ENCODE measurements at regions not wholly inside any gene's neighbourhood (a gene's known extent, or its start where the extent isn't known, plus 50 kb on each side); places are given as distances from the start of the nearest gene placed in this dataset.

- no peak for DNase-seq (ENCODE audit: low read depth, low spot score)
These were observed 373.9 kb upstream of the NFE2L3 start for GRCh38 chr7:25777969-25778708.

- no peak for DNase-seq (ENCODE audit: low read depth, low spot score)
These were observed 372.9 kb upstream of the NFE2L3 start for GRCh38 chr7:25779002-25779546.

- no peak for DNase-seq (ENCODE audit: low read depth, low spot score)
These were observed 371.1 kb upstream of the NFE2L3 start for GRCh38 chr7:25780904-25781303.

DNA sequence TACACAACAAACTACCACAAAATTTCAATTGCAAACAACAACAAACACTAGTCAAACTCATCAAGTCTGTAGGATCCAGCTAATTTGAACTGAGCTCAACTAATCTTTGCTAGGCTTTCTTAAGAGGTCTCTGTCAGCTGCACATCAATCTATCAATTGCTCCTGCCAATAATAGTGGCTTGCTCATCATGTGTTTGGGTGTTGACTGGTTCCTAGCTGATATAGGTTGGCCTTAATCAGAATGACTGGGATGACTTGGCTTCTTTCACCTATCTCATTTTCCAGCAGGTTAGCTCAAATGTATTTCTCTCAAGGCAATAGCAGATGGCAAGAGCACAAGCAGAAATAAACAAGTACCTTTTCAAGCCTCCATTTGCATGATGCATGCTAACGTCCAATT is 370.3 kb upstream of the NFE2L3 start:
- DNase-seq (ENCODE audit: low read depth, low spot score), result no peak

DNA sequence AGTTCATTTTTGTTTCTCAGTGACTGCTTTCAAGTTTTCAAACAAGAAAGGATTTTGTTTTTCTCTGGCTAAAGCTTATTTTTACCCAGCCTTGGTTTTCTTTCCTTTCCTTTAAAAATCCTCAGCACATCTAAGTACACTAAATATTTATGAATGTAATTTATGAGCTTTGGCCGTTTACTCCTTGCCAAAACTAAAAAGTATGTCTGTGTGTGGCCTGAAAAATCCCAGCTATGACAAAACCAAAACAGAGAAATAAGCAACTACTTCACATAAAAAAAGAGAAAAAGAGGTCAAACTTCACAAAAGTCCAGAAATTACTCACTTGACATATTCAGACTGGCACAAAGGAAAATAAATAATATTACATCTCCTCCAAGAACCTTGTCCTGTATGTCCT is 365.1 kb upstream of the NFE2L3 start:
- no peak for DNase-seq (ENCODE audit: low read depth, low spot score)

- no peak for DNase-seq (ENCODE audit: low read depth, low spot score)
These were observed 364.7 kb upstream of the NFE2L3 start for GRCh38 chr7:25787336-25787735.

- no peak for DNase-seq (ENCODE audit: low read depth, low spot score)
These were observed 363.6 kb upstream of the NFE2L3 start for GRCh38 chr7:25788371-25788770.

- DNase-seq (ENCODE audit: low read depth, low spot score), result no peak
These were observed 362.9 kb upstream of the NFE2L3 start for GRCh38 chr7:25788961-25789620.

GRCh38 chr7:25789701-25790640 is 362.0 kb upstream of the NFE2L3 start:
- DNase-seq (ENCODE audit: low read depth, low spot score), result no peak

DNA sequence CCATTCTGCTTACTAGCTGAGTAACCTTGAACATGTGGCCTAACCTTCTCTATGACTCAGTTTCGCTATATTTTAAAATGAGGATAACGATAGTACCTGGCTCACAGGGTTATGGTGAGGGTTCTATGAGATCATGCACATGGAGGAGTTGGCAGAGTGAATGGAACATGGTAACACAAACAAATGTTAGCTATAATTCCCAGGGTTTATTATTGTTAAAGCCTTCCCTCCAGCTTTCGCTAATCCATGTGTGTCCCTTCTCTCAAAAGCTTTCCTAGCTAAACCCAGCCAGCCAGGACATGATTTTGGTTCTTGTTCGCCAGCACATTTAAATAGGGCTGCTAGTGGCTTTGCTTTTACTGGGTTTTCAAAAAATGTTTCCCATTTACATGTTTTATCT is 361.0 kb upstream of the NFE2L3 start:
- no peak for DNase-seq (ENCODE audit: low read depth, low spot score)

DNA sequence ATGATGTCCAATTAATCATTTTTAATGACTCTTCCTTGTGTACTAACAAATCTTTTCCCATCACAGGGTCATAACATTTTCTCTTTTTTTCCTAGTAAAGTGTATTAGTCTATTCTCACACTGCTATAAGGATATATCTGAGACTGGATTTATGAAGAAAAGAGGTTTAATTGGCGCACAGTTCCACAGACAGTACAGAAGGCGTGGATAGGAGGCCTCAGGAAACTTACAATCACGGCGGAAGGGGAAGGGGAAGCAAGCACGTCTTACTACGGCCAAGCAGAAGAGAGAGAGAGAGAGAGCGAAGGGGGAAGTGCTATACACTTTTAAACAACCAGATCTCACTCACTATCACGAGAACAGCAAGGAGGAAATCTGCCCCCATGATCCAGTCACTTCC is 359.4 kb upstream of the NFE2L3 start:
- DNase-seq (ENCODE audit: low read depth, low spot score), result no peak

DNA sequence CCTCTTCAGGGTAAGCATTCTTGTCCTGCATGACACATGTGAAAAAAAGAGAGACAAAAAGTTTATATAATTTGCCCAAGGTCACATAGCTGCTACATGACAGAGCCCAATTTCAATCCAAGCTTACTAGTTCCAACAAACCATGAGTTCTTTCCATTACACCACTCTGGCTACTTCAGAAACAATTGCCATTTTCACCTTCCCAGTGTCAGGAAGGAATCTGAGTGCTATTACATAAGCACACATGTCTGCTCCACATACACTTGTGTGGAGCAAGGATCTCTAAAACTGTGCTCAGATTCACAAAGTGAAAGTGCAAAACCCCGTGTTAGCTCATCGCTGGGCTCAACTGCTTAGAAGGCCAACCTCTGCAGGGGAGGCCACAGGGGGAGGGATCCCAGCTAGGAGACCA is 356.2 kb upstream of the NFE2L3 start:
- DNase-seq (ENCODE audit: low read depth, low spot score), result no peak

- DNase-seq (ENCODE audit: low read depth, low spot score), result no peak
These were observed 353.7 kb upstream of the NFE2L3 start for GRCh38 chr7:25798344-25798743.

DNA sequence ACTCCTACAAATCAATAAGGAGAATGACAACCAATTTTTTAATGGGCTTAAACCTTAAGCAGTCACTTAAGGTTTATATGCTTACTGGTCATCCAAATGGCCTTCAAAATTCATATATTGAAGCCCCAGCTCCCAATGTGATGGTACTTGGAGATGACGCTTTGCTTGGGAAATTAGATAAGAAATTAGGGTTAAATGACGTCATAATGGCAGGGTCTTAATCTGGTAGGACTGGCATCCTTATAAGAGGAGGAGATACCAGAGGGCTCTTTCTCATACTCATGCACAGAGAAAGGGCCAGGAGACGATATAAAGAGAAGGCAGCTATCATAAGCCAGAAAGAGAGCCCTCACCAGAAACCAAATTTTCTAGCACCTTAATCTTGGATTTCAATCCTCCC is 350.8 kb upstream of the NFE2L3 start:
- no peak for DNase-seq (ENCODE audit: low read depth, low spot score)

GRCh38 chr7:25802057-25802456 is 349.9 kb upstream of the NFE2L3 start:
- DNase-seq (ENCODE audit: low read depth, low spot score), result no peak

GRCh38 chr7:25802473-25802872 is 349.5 kb upstream of the NFE2L3 start:
- DNase-seq (ENCODE audit: low read depth, low spot score), result no peak

DNA sequence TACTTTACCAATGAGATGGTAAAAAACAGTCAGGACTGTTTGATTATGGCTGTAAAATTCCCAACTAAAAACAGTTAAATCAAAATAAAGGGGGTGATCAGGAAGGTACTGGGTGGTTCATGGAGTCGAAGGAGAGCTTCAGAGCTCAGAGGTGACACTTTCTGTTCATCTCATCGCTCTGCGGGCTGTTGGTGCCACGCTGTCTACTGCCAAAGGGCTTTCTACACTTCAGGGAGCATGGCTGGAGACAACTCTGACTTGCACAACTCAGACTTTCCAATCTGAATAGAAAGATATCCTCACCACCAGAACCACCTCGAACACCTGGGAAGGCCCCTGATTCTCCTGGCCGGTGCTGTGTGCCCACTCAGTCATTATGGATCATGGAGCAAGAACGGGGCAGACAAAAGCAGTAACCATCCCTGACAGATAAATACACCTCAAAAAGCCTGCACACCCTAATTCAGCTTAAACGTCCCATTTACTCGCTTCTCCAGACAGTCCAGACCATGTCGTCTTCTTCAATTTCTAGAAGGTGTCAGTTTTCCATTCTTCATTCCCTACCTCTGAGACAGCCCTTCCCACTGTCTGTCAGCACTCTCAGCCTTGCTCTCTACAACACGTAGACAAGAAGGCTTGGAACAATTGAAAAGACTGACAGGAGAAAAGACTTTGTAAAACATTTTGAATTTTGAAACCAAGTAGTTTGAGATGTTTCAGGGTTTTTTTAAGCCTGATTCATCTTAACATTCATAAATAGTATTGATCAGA is 348.7 kb upstream of the NFE2L3 start:
- no peak for DNase-seq (ENCODE audit: low read depth, low spot score)

GRCh38 chr7:25804154-25804553 is 347.8 kb upstream of the NFE2L3 start:
- no peak for DNase-seq (ENCODE audit: low read depth, low spot score)

GRCh38 chr7:25805027-25805687 is 346.8 kb upstream of the NFE2L3 start:
- DNase-seq (ENCODE audit: low read depth, low spot score), result no peak

DNA sequence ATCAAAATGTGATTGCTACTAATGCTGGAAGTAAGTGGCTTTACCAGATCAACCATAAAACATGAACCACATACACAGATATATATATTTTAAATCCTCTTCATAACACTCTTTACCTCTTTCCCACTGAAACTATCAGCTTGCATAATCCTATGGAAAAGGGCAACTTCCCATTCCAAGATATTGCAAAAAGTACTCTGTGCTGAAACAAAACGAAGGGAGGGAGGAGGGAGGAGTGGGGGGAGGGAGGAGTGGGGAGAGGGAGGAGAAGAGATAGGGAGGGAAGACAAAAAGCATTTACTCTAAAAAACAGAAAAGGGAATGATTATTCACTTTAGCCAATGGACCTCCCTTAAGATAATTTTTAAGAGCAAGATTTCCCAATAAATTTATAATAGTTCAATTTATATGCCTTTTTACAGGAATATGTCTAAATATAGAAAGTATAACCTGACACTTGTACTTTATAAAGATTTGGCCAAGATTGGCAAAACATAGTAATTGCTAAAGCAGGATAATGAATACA is 344.8 kb upstream of the NFE2L3 start:
- no peak for DNase-seq (ENCODE audit: low read depth, low spot score)

DNA sequence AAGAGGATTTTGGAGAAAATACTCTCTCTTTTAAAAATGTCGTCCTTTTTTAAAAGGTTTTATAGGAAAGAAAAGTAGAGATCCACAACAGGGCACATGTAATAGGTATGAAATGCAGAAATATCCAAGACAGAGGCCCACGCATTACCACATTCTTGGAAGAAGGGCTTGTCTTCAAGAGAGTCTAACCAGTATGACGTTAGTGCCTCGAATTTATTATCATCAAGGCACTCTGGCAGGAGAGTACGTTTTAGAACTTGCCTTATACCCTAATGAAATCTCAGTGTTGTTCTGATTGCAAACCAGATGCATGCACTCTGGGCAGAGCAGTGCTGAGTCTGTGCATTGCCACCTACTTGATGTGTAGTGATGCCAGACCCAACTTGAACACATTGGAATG is 342.6 kb upstream of the NFE2L3 start:
- no peak for DNase-seq (ENCODE audit: low read depth, low spot score)

Measured in activated CD4-positive, CD25-positive, alpha-beta regulatory T cell treated with anti-CD3 and anti-CD28 coated beads, Interleukin-2, amount 50 U/mL, for 16 hours (primary cell).